Stimulated activated CD4-positive, alpha-beta T cell treated with anti-CD3 and anti-CD28 coated beads, TNF-alpha, amount 100 ng/mL, for 24 hours (primary cell): ENCODE measurements at regions not wholly inside any gene's neighbourhood (a gene's known extent, or its start where the extent isn't known, plus 50 kb on each side); places are given as distances from the start of the nearest gene placed in this dataset.

Experiments used
- DNase-seq, 3 experiments: peaks; one replicate each; pipeline ENCODE4 v3.0.0-alpha.2; 2020; ENCODE audit warnings: low read depth in 3 of 3

GRCh38 chr1:36644556-36644955 is 161.8 kb upstream of the CSF3R start:
- DNase-seq = no peak

GRCh38 chr1:36643371-36644270 is 160.9 kb upstream of the CSF3R start:
- no peak for DNase-seq

GRCh38 chr1:36642802-36643201 is 160.1 kb upstream of the CSF3R start:
- DNase-seq = no peak

- no peak for DNase-seq
These were observed 159.1 kb upstream of the CSF3R start for GRCh38 chr1:36641776-36642175.

GRCh38 chr1:36639461-36639860 is 156.7 kb upstream of the CSF3R start:
- no peak for DNase-seq

- no peak for DNase-seq
These were observed 155.6 kb upstream of the CSF3R start for GRCh38 chr1:36638268-36638667.

- no peak for DNase-seq
These were observed 153.5 kb upstream of the CSF3R start for GRCh38 chr1:36636206-36636605.

- DNase-seq = no peak
These were observed 152.6 kb upstream of the CSF3R start for GRCh38 chr1:36635284-36635683.

GRCh38 chr1:36628804-36629203 is 146.1 kb upstream of the CSF3R start:
- DNase-seq = no peak

GRCh38 chr1:36626435-36626834 is 143.7 kb upstream of the CSF3R start:
- no peak for DNase-seq

- no peak for DNase-seq
These were observed 143.2 kb upstream of the CSF3R start for GRCh38 chr1:36625935-36626310.

GRCh38 chr1:36625253-36625934 is 142.7 kb upstream of the CSF3R start:
- DNase-seq = no peak

GRCh38 chr1:36624466-36624865 is 141.8 kb upstream of the CSF3R start:
- DNase-seq = no peak

GRCh38 chr1:36622741-36623648 is 140.3 kb upstream of the CSF3R start:
- no peak for DNase-seq

GRCh38 chr1:36621531-36621930 is 138.8 kb upstream of the CSF3R start:
- no peak for DNase-seq

- DNase-seq = no peak
These were observed 137.4 kb upstream of the CSF3R start for GRCh38 chr1:36620142-36620541.

GRCh38 chr1:36614991-36615390 is 132.3 kb upstream of the CSF3R start:
- no peak for DNase-seq

- no peak for DNase-seq
These were observed 131.9 kb upstream of the CSF3R start for GRCh38 chr1:36614571-36614970.

GRCh38 chr1:36613721-36614120 is 131.0 kb upstream of the CSF3R start:
- DNase-seq = no peak

- DNase-seq = no peak
These were observed 130.2 kb upstream of the CSF3R start for GRCh38 chr1:36612881-36613280.

- no peak for DNase-seq
These were observed 129.4 kb upstream of the CSF3R start for GRCh38 chr1:36612121-36612520.
